H9 (cell line): ENCODE measurements at regions not wholly inside any gene's neighbourhood (a gene's known extent, or its start where the extent isn't known, plus 50 kb on each side); places are given as distances from the start of the nearest gene placed in this dataset.

Experiments
- DNase-seq: peaks from one replicate; pipeline ENCODE4 v3.0.0-alpha.2; 2017
- H2AFZ ChIP-seq: one replicate; pipeline ENCODE4 v1.6.1; 2013; ENCODE audit warnings: mild to moderate bottlenecking, low read length, control low read depth, moderate library complexity
- H2AK5ac ChIP-seq: 2 replicates; pipeline ENCODE4 v1.6.1; 2013; ENCODE audit warnings: low read length, control low read depth, mixed read lengths; ENCODE audit not compliant: insufficient read length
- H2BK120ac ChIP-seq: one replicate; pipeline ENCODE4 v1.6.1; 2013; ENCODE audit warnings: low read depth, mild to moderate bottlenecking, low read length, control low read depth, inconsistent platforms; ENCODE audit not compliant: poor library complexity, severe bottlenecking
- H2BK12ac ChIP-seq: 2 replicates; pipeline ENCODE4 v1.6.1; 2013; ENCODE audit warnings: low read length, control low read depth, mixed read lengths, low read depth; ENCODE audit not compliant: insufficient read length
- H2BK15ac ChIP-seq: 2 replicates; pipeline ENCODE4 v1.6.1; 2013; ENCODE audit warnings: low read depth, low read length, control low read depth
- H2BK20ac ChIP-seq: one replicate; pipeline ENCODE4 v1.6.1; 2013; ENCODE audit warnings: low read depth, mild to moderate bottlenecking, low read length, control low read depth, inconsistent platforms; ENCODE audit not compliant: poor library complexity, severe bottlenecking
- H2BK5ac ChIP-seq: 2 replicates; pipeline ENCODE4 v1.6.1; 2013; ENCODE audit warnings: low read length, control low read depth, mixed read lengths; ENCODE audit not compliant: insufficient read length
- H3K14ac ChIP-seq: 2 replicates; pipeline ENCODE4 v1.6.1; 2013; ENCODE audit warnings: low read length, control low read depth; ENCODE audit not compliant: insufficient read depth
- H3K18ac ChIP-seq: 2 replicates; pipeline ENCODE4 v1.6.1; 2013; ENCODE audit warnings: low read depth, mild to moderate bottlenecking, mixed read lengths, low read length, control low read depth; ENCODE audit not compliant: insufficient read length
- H3K23ac ChIP-seq: 2 replicates; pipeline ENCODE4 v1.6.1; 2013; ENCODE audit warnings: low read length, control low read depth, mixed read lengths, low read depth; ENCODE audit not compliant: insufficient read length
- H3K23me2 ChIP-seq: 2 replicates; pipeline ENCODE4 v1.6.1; 2013; ENCODE audit warnings: low read depth, mild to moderate bottlenecking, mixed read lengths, low read length, control low read depth; ENCODE audit not compliant: insufficient read length, poor library complexity, severe bottlenecking
- H3K27ac ChIP-seq: 2 replicates; pipeline ENCODE4 v1.5.1; 2013; ENCODE audit warnings: low read length, control low read depth, mixed read lengths, low read depth; ENCODE audit not compliant: insufficient read length
- H3K27me3 ChIP-seq: 2 replicates; pipeline ENCODE4 v1.6.1; 2013; ENCODE audit warnings: low read length, control low read depth, inconsistent platforms; ENCODE audit not compliant: insufficient read depth
- H3K4ac ChIP-seq: 2 replicates; pipeline ENCODE4 v1.6.1; 2013; ENCODE audit warnings: low read depth, mild to moderate bottlenecking, control low read depth, inconsistent platforms, low read length, moderate library complexity
- H3K4me1 ChIP-seq: 2 replicates; pipeline ENCODE4 v1.6.1; 2013; ENCODE audit warnings: low read length, control low read depth, inconsistent platforms; ENCODE audit not compliant: insufficient read depth
- H3K4me2 ChIP-seq: 2 replicates; pipeline ENCODE4 v1.6.1; 2013; ENCODE audit warnings: low read length, control low read depth, mixed read lengths; ENCODE audit not compliant: insufficient read length, insufficient read depth
- H3K56ac ChIP-seq: 2 replicates; pipeline ENCODE4 v1.6.1; 2013; ENCODE audit warnings: low read depth, mild to moderate bottlenecking, mixed read lengths, low read length, control low read depth; ENCODE audit not compliant: insufficient read length
- H3K79me1 ChIP-seq: 2 replicates; pipeline ENCODE4 v1.6.1; 2013; ENCODE audit warnings: low read depth, mild to moderate bottlenecking, moderate library complexity, low read length, control low read depth, inconsistent platforms; ENCODE audit not compliant: insufficient read depth, poor library complexity, severe bottlenecking
- H3K79me2 ChIP-seq: 2 replicates; pipeline ENCODE4 v1.6.1; 2013; ENCODE audit warnings: low read length, control low read depth, inconsistent platforms; ENCODE audit not compliant: insufficient read depth
- H3K9ac ChIP-seq: 2 replicates; pipeline ENCODE4 v1.6.1; 2013; ENCODE audit warnings: low read length, control low read depth, mixed read lengths; ENCODE audit not compliant: insufficient read length; ENCODE audit errors: extremely low read depth
- H3K9me3 ChIP-seq: one replicate; pipeline ENCODE4 v1.6.1; 2013; ENCODE audit warnings: low read depth, low read length, inconsistent platforms; ENCODE audit not compliant: control insufficient read depth
- H3T11ph ChIP-seq: one replicate; pipeline ENCODE4 v1.6.1; 2013; ENCODE audit warnings: mild to moderate bottlenecking, low read length, control low read depth, inconsistent platforms
- H4K20me1 ChIP-seq: one replicate; pipeline ENCODE4 v1.6.1; 2013; ENCODE audit not compliant: control insufficient read depth, insufficient read length, insufficient read depth
- H4K5ac ChIP-seq: 2 replicates; pipeline ENCODE4 v1.6.1; 2013; ENCODE audit warnings: low read depth, mild to moderate bottlenecking, mixed read lengths, low read length, control low read depth; ENCODE audit not compliant: insufficient read length
- H4K8ac ChIP-seq: replicated peaks from 2 replicates; pipeline ENCODE4 v1.6.1; 2013; ENCODE audit warnings: low read length, control low read depth, mixed read lengths, low read depth; ENCODE audit not compliant: insufficient read length
- H4K91ac ChIP-seq: 2 replicates; pipeline ENCODE4 v1.6.1; 2013; ENCODE audit warnings: low read depth, mild to moderate bottlenecking, moderate library complexity, mixed read lengths, low read length, control low read depth; ENCODE audit not compliant: insufficient read length
- H3K27ac Mint-ChIP-seq, 3 experiments: 2 replicates in 2 of 3; 3 replicates in 1 of 3; pipeline ENCODE4 v1.8.0; 2020 to 2021; ENCODE audit warnings: mixed read lengths in 3 of 3, mild to moderate bottlenecking in 1 of 3, moderate library complexity in 1 of 3
- H3K27me3 Mint-ChIP-seq: 2 replicates; pipeline ENCODE4 v1.8.0; 2021; ENCODE audit warnings: low read depth, mild to moderate bottlenecking, moderate library complexity, mixed read lengths
- H3K36me3 Mint-ChIP-seq, 3 experiments: 2 replicates in 2 of 3; 3 replicates in 1 of 3; pipeline ENCODE4 v1.8.0; 2020 to 2021; ENCODE audit warnings: low read depth in 3 of 3, mixed read lengths in 3 of 3; ENCODE audit not compliant: insufficient read depth in 1 of 3
- H3K4me1 Mint-ChIP-seq, 2 experiments: 2 replicates each; pipeline ENCODE4 v1.8.0; 2020; ENCODE audit warnings: mixed read lengths in 2 of 2
- H3K4me3 Mint-ChIP-seq, 2 experiments: 2 replicates in 1 of 2; 3 replicates in 1 of 2; pipeline ENCODE4 v1.8.0; 2020 to 2021; ENCODE audit warnings: mild to moderate bottlenecking in 2 of 2, mixed read lengths in 2 of 2, moderate library complexity in 1 of 2
- H3K9me3 Mint-ChIP-seq, 2 experiments: 2 replicates in 1 of 2; 3 replicates in 1 of 2; pipeline ENCODE4 v1.8.0; 2020; ENCODE audit warnings: mild to moderate bottlenecking in 2 of 2, mixed read lengths in 2 of 2, moderate library complexity in 1 of 2
- WGBS: extraction: QIAGEN DNeasy Blood & Tissue Kit; methylation state at CpG from one replicate; pipeline ENCODE4 v1.1.7; 2013; ENCODE audit warnings: missing lambda C conversion rate, low lambda C conversion rate, mixed read lengths; ENCODE audit not compliant: insufficient read length; ENCODE audit errors: extremely low coverage; 5-methylcytosine and 5-hydroxymethylcytosine counted together
- TF ChIP-seq, protein P1 (sequence below): fragments of 200-600 bp; sonication (generic); conservative IDR thresholded peaks from 3 replicates; pipeline ENCODE4 v1.8.0; 2021; ENCODE audit warnings: antibody characterized with exemption, mild to moderate bottlenecking

DNA sequence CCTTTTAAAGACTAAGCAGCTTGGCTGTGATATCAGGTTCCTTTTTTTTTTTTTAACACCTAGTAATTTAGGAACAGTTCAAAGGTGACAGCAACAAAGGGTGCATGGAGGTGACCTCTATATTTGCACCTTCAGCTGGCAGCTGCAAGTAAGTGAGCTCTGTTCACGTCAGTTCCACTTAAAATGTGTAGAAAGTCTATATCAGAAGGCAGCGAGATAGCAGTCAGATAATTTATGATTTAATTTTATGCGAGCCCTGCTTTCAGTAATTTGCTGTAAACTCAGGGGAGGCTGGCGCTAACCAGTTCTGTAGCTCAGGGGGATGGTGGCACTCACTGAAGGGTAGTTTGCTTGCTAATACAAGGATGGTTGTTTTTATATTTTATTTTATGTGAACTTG is 602.8 kb upstream of the MMS22L start:
- Histone ChIP-seq H3K4me2 (no peak overlapping the region), H3K27ac (no peak overlapping the region)
- no CpG with 5 or more reads among the region's 4 CpGs for WGBS

More for the DNA sequence above, 602.8 kb upstream of the MMS22L start:
- TF ChIP-seq, protein P1, sequence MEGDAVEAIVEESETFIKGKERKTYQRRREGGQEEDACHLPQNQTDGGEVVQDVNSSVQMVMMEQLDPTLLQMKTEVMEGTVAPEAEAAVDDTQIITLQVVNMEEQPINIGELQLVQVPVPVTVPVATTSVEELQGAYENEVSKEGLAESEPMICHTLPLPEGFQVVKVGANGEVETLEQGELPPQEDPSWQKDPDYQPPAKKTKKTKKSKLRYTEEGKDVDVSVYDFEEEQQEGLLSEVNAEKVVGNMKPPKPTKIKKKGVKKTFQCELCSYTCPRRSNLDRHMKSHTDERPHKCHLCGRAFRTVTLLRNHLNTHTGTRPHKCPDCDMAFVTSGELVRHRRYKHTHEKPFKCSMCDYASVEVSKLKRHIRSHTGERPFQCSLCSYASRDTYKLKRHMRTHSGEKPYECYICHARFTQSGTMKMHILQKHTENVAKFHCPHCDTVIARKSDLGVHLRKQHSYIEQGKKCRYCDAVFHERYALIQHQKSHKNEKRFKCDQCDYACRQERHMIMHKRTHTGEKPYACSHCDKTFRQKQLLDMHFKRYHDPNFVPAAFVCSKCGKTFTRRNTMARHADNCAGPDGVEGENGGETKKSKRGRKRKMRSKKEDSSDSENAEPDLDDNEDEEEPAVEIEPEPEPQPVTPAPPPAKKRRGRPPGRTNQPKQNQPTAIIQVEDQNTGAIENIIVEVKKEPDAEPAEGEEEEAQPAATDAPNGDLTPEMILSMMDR: no peak
- no peaks in the 10 kb centered on the region for H3K27me3 ChIP-seq
- no peak overlapping the region for H2BK20ac ChIP-seq
- H2BK5ac ChIP-seq: no peak overlapping the region
- H4K5ac ChIP-seq: no peak overlapping the region
- no peak overlapping the region for H3K14ac ChIP-seq
- H4K8ac ChIP-seq: no peak overlapping the region
- H2AFZ ChIP-seq: no peak overlapping the region
- H4K91ac ChIP-seq: no peak overlapping the region
- no peak overlapping the region for H2BK12ac ChIP-seq
- H3K9me3 ChIP-seq: no peaks in the 10 kb centered on the region
- H3K27me3 Mint-ChIP-seq: no peaks in the 10 kb centered on the region
- no peak for DNase-seq
- H3K4me1 ChIP-seq: no peaks in the 10 kb centered on the region; the same call in 1 of the 2 replicates
- H3K23ac ChIP-seq: no peak overlapping the region
- H3K18ac ChIP-seq: no peak overlapping the region
- H3K4ac ChIP-seq: no peak overlapping the region
- H2BK120ac ChIP-seq: no peak overlapping the region
- no peaks in the 10 kb centered on the region for H3K9me3 Mint-ChIP-seq
- no peak overlapping the region for H2BK15ac ChIP-seq
- peaks cover 12 to 23% of the 10 kb centered on the region in 2 experiments for H3K4me1 Mint-ChIP-seq
- H3T11ph ChIP-seq: no peak overlapping the region
- no peaks in the 10 kb centered on the region for H4K20me1 ChIP-seq
- no peak overlapping the region for H3K4me3 Mint-ChIP-seq
- peak overlapping the region in 1 of 3 experiments; percentile 2; a peak in 1 of 7 replicates for H3K27ac Mint-ChIP-seq
- H3K36me3 Mint-ChIP-seq: no peaks in the 10 kb centered on the region
- H2AK5ac ChIP-seq: no peak overlapping the region
- H3K79me1 ChIP-seq: no peaks in the 10 kb centered on the region
- H3K9ac ChIP-seq: no peak overlapping the region
- no peaks in the 10 kb centered on the region for H3K23me2 ChIP-seq
- no peaks in the 10 kb centered on the region for H3K79me2 ChIP-seq
- H3K56ac ChIP-seq: no peak overlapping the region
